ENCODE measurements at regions not wholly inside any gene's neighbourhood (a gene's known extent, or its start where the extent isn't known, plus 50 kb on each side); places are given as distances from the start of the nearest gene placed in this dataset.
A peak's percentile ranks its signal among the peaks of the same experiment; 100 is the strongest.

DNA sequence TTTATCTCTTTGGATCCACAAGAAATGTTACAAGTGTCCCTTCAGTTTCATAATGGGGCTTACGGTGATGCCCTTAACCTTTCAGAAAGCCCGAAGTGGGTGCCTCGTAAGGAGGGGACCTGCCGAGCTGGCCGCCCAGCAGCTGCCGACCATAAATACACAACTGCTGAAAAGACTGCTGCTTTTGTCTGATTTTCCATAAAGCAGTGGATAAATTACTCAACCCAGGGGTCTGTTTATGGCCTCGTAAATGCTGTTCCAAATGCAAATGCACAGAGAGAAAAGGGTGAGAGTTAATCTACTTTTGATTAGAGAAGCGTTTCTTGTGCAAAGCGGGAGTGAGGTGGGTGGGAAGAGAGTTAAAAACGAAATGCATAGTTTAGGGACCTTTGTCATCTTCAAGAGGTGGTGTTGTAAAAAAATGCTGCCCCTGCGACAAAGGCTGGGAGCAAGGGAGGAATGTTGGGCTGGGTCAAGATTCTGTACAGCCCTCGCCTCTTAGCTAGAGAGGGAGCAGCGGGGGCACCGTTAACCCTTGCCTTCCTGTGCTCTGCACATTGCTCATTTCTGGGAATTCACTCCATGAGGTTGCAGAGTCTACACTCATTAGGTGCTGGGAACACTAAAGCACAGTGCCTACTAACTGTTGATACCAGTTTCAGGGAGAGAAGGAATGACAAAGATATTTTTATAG lies 112.0 kb upstream of the MTHFD1L start (continued):
- no peak; the same call in 1 of the 2 replicates for TF ChIP-seq INSM2 (tag by site-specific recombination; IDR thresholded peaks at IDR 0.05)
- TF ChIP-seq ZNF248 (tag by site-specific recombination; IDR thresholded peaks at IDR 0.05), result no peak
- TF ChIP-seq SP7 (tag by site-specific recombination; IDR thresholded peaks at IDR 0.05), result peak; percentile 79
- TF ChIP-seq ZNF585B (tag by site-specific recombination; IDR thresholded peaks at IDR 0.05), result no peak
- TF ChIP-seq ZNF223 (tag by site-specific recombination; IDR thresholded peaks at IDR 0.05), result no peak
- no peak for TF ChIP-seq ZNF433 (tag by site-specific recombination; IDR thresholded peaks at IDR 0.05; ENCODE audit: low read depth)
- TF ChIP-seq ZNF138 (tag by site-specific recombination; IDR thresholded peaks at IDR 0.05; ENCODE audit: borderline replicate concordance), result no peak
- peak; percentile 99 for TF ChIP-seq HOXD13 (CRISPR knock-in tag; IDR thresholded peaks at IDR 0.05; ENCODE audit: borderline replicate concordance)
- TF ChIP-seq, protein P1, sequence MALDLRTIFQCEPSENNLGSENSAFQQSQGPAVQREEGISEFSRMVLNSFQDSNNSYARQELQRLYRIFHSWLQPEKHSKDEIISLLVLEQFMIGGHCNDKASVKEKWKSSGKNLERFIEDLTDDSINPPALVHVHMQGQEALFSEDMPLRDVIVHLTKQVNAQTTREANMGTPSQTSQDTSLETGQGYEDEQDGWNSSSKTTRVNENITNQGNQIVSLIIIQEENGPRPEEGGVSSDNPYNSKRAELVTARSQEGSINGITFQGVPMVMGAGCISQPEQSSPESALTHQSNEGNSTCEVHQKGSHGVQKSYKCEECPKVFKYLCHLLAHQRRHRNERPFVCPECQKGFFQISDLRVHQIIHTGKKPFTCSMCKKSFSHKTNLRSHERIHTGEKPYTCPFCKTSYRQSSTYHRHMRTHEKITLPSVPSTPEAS (tag by site-specific recombination; IDR thresholded peaks at IDR 0.05), result no peak
- 0 out of 2 replicates have a peak, but pooled peaks have one; percentile 10 for TF ChIP-seq ZBTB6 (tag by site-specific recombination; IDR thresholded peaks at IDR 0.05)
- peak; percentile 86 for TF ChIP-seq ZBTB17 (tag by site-specific recombination; IDR thresholded peaks at IDR 0.05)
- no peak for TF ChIP-seq ZNF48 (tag by site-specific recombination; IDR thresholded peaks at IDR 0.05)
- no peak for TF ChIP-seq ZNF112 (tag by site-specific recombination; IDR thresholded peaks at IDR 0.05)
- no peak for TF ChIP-seq ZNF132 (tag by site-specific recombination; IDR thresholded peaks at IDR 0.05; ENCODE audit: borderline replicate concordance)
- no peak for TF ChIP-seq HOXC10 (CRISPR knock-in tag; IDR thresholded peaks at IDR 0.05)
- peak; percentile 67 for TF ChIP-seq ZNF600 (tag by site-specific recombination; IDR thresholded peaks at IDR 0.05)
- peak; percentile 90 for TF ChIP-seq OSR2 (tag by site-specific recombination; IDR thresholded peaks at IDR 0.05)
- TF ChIP-seq ZNF16 (tag by site-specific recombination; IDR thresholded peaks at IDR 0.05; ENCODE audit: low read depth), result no peak
- no peak for TF ChIP-seq ZNF26 (tag by site-specific recombination; IDR thresholded peaks at IDR 0.05)
- peak; percentile 97 for TF ChIP-seq ZNF843 (tag by site-specific recombination; IDR thresholded peaks at IDR 0.05)
- peak; percentile 98 for TF ChIP-seq ZBTB48 (tag by site-specific recombination; IDR thresholded peaks at IDR 0.05)
- no peak for TF ChIP-seq ZFP41 (tag by site-specific recombination; IDR thresholded peaks at IDR 0.05; ENCODE audit: borderline replicate concordance)
- TF ChIP-seq SP3 (tag by site-specific recombination; IDR thresholded peaks at IDR 0.05), result no peak
- TF ChIP-seq ZNF561 (tag by site-specific recombination; IDR thresholded peaks at IDR 0.05; ENCODE audit: borderline replicate concordance), result peak; percentile 86; the same call in 1 of the 2 replicates
- TF ChIP-seq ZNF214 (tag by site-specific recombination; IDR thresholded peaks at IDR 0.05; ENCODE audit: borderline replicate concordance), result no peak
- TF ChIP-seq BCL6B (tag by site-specific recombination; IDR thresholded peaks at IDR 0.05), result no peak
- no peak for TF ChIP-seq YY2 (tag by site-specific recombination; IDR thresholded peaks at IDR 0.05)
- no peak for TF ChIP-seq ZNF302 (tag by site-specific recombination; IDR thresholded peaks at IDR 0.05; ENCODE audit: low read depth)
- no peak for TF ChIP-seq ZNF473 (tag by site-specific recombination; IDR thresholded peaks at IDR 0.05)
- TF ChIP-seq, protein P2, sequence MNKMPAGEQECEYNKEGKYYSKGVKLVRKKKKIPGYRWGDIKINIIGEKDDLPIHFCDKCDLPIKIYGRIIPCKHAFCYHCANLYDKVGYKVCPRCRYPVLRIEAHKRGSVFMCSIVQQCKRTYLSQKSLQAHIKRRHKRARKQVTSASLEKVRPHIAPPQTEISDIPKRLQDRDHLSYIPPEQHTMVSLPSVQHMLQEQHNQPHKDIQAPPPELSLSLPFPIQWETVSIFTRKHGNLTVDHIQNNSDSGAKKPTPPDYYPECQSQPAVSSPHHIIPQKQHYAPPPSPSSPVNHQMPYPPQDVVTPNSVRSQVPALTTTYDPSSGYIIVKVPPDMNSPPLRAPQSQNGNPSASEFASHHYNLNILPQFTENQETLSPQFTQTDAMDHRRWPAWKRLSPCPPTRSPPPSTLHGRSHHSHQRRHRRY (tag by site-specific recombination; IDR thresholded peaks at IDR 0.05), result no peak
